ENCODE measurements at regions not wholly inside any gene's neighbourhood (a gene's known extent, or its start where the extent isn't known, plus 50 kb on each side); places are given as distances from the start of the nearest gene placed in this dataset.

DNA sequence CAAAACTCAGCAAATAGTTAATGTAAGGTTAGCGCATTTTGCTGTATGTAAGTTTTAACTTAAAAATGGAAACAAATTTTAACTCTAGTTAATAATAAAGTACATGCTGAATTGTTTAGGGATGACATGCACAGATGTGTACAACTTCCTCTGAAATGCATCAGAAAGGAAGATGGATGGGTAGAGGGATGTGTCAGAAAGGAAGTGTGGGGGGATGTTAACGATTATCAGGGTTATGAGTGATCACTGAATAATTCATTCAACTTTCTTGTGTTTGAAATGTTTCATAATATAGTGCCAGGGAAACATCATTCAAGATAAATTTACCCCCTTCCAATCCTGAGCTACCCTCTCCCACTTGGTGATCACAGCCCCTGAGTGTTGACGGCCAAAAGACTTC, 87.6 kb downstream of the FOXA2 start:
- DNase-seq (ENCODE audit: low read depth) = no peak
- TF ChIP-seq, protein P1, sequence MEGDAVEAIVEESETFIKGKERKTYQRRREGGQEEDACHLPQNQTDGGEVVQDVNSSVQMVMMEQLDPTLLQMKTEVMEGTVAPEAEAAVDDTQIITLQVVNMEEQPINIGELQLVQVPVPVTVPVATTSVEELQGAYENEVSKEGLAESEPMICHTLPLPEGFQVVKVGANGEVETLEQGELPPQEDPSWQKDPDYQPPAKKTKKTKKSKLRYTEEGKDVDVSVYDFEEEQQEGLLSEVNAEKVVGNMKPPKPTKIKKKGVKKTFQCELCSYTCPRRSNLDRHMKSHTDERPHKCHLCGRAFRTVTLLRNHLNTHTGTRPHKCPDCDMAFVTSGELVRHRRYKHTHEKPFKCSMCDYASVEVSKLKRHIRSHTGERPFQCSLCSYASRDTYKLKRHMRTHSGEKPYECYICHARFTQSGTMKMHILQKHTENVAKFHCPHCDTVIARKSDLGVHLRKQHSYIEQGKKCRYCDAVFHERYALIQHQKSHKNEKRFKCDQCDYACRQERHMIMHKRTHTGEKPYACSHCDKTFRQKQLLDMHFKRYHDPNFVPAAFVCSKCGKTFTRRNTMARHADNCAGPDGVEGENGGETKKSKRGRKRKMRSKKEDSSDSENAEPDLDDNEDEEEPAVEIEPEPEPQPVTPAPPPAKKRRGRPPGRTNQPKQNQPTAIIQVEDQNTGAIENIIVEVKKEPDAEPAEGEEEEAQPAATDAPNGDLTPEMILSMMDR (IDR thresholded peaks at IDR 0.05; ENCODE audit: low read length, missing control alignments) = no peak

GRCh38 chr20:22495789-22496188, 88.6 kb downstream of the FOXA2 start:
- TF ChIP-seq, protein P1 (IDR thresholded peaks at IDR 0.05; ENCODE audit: low read length, missing control alignments) = no peak
- DNase-seq (ENCODE audit: low read depth) = no peak
- H3K4me3 ChIP-seq (replicated peaks; ENCODE audit: low read depth, low read length) = no peak overlapping the region

More for the DNA sequence above, 87.6 kb downstream of the FOXA2 start:
- H3K4me3 ChIP-seq (replicated peaks; ENCODE audit: low read depth, low read length) = no peak overlapping the region

- TF ChIP-seq, protein P1 (IDR thresholded peaks at IDR 0.05; ENCODE audit: low read length, missing control alignments) = no peak
- no peak for DNase-seq (ENCODE audit: low read depth)
Measured at GRCh38 chr20:22495172-22495571, 89.2 kb downstream of the FOXA2 start.

GRCh38 chr20:22492497-22492896, 91.9 kb downstream of the FOXA2 start:
- TF ChIP-seq, protein P1 (IDR thresholded peaks at IDR 0.05; ENCODE audit: low read length, missing control alignments) = no peak
- no peak overlapping the region for H3K4me3 ChIP-seq (replicated peaks; ENCODE audit: low read depth, low read length)
- DNase-seq (ENCODE audit: low read depth) = no peak

More at GRCh38 chr20:22495172-22495571, 89.2 kb downstream of the FOXA2 start:
- no peak overlapping the region for H3K4me3 ChIP-seq (replicated peaks; ENCODE audit: low read depth, low read length)

DNA sequence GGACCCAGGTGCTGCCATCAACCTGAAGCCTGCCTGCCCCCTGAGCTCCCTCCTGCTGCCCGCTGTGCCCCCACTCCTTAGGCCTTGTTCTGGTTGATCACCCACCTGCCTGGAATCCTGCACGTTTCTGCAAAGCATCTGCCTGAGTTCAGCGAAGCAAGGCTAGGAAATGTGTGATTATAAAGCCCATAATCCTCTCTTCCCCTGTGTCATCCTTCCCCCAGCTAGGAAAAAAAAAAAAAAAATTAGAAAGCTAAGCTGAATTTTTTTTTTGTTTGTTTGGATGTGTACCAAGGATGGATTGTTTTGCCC, 93.2 kb downstream of the FOXA2 start:
- no peak for DNase-seq (ENCODE audit: low read depth)
- H3K4me3 ChIP-seq (replicated peaks; ENCODE audit: low read depth, low read length) = no peak overlapping the region
- TF ChIP-seq, protein P1 (IDR thresholded peaks at IDR 0.05; ENCODE audit: low read length, missing control alignments) = no peak

DNA sequence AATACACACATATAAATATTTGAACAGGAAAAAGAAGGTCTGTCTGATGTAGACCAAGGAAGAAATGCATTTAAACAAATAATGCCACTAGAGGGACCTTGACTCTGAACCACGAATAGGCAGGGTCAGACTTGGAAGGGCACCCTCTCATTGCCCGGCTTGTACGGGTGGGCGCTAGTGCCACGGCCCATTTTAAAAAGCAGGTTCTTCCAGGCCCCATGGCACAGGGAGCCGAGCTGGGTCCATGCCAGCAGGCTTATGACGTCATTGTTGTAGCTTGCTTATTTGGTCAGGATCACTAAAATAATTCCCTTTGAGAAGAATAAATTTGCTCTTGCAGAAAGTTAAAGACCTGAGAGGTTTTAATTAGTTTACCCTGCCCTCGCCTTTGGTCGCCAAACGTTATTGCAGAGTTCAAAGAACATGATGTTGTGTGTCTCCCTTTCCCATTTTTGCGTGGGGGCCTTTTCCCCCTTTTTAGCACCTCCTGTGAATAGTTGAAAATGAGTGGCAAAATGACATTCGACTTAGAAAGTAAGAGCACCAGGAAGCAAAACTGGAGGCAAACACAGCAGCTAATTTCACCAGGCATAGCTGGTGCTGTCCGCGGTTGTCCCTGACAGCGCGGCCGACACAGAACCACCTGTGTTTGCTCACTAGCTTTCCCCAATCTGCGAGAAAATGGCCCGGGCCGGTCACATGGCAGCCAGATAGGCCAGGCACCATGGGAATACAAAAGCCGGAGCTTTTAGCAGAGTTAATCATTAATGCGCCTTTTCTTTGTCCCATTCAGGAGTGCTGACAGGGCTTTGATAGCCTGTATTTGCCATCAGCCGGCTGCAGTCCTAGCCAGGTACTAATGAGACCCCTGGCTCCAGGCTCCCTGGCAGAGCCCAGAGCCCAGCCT, 93.8 kb downstream of the FOXA2 start:
- H3K4me3 ChIP-seq (replicated peaks; ENCODE audit: low read depth, low read length) = no peak overlapping the region
- TF ChIP-seq, protein P1 (IDR thresholded peaks at IDR 0.05; ENCODE audit: low read length, missing control alignments) = no peak
- peak; percentile 3 for DNase-seq (ENCODE audit: low read depth)

All from fibroblast of pulmonary artery (primary cell).